HCT116 (cell line): ENCODE measurements at regions not wholly inside any gene's neighbourhood (a gene's known extent, or its start where the extent isn't known, plus 50 kb on each side); places are given as distances from the start of the nearest gene placed in this dataset.

ENCODE experiments used
- ATAC-seq: fragments of 200-7000 bp; cut with Tn5 transposase; 2 replicates; pipeline ENCODE4 v1.9.1; 2020; ENCODE audit warnings: mild to moderate bottlenecking, moderate library complexity
- BruUV-seq: library from RNA; stranded (reverse); fragments of 400-500 nt; replicated peaks from 2 replicates; lab custom pipeline; 2021; lab: Mats Ljungman, UMichigan
- CTCF ChIA-PET: fragments of 300-600 bp; sonication (Branson Sonifier 250); formaldehyde crosslinking; loops from one replicate; lab custom pipeline; 2021; ENCODE audit warnings: antibody characterized with exemption; lab: Charles Lee
- POLR2A ChIA-PET: fragments of 300-600, 350-600 bp; sonication (Branson Sonifier 250); formaldehyde crosslinking; loops from one replicate; lab custom pipeline; 2021; ENCODE audit warnings: antibody characterized with exemption; lab: Charles Lee
- RAD21 ChIA-PET, 2 experiments: fragments of 300-600 bp; sonication (Branson Sonifier 250); formaldehyde crosslinking; loops; one replicate each; lab custom pipeline; 2023; ENCODE audit warnings: low total read pairs in 2 of 2; ENCODE audit not compliant: uncharacterized antibody in 2 of 2, unreplicated experiment in 2 of 2, low non-redundant PET in 1 of 2; lab: Charles Lee
- DNase-seq: peaks from one replicate; pipeline ENCODE4 v3.0.0-alpha.2; 2010; ENCODE audit warnings: low read depth, low spot score
- H2AFZ ChIP-seq: fragments of 200-600 bp; shearing (Covaris generic), sonication (generic); 2 replicates; pipeline ENCODE4 v1.6.1; 2017; ENCODE audit warnings: low read depth, mixed run types, mixed read lengths, antibody characterized with exemption, low read length; ENCODE audit not compliant: poor library complexity, severe bottlenecking
- H3K27ac ChIP-seq: 2 replicates; pipeline ENCODE4 v1.5.1; 2012; ENCODE audit warnings: low read depth, low read length
- H3K27me3 ChIP-seq: fragments of 200-600 bp; sonication (generic); 2 replicates; pipeline ENCODE4 v1.6.1; 2016; ENCODE audit warnings: mixed run types, low read length, mixed read lengths; ENCODE audit not compliant: insufficient read depth
- H3K36me3 ChIP-seq, 2 experiments: fragments of 200-500 bp in 1 of 2; fragments of 200-600 bp in 1 of 2; sonication (Bioruptor generic) in 1 of 2; sonication (generic) in 1 of 2; 2 replicates each; pipeline versions ENCODE4 v1.5.1 to v1.6.1; 2014 to 2016; ENCODE audit warnings: low read length in 2 of 2, inconsistent platforms in 1 of 2, mixed read lengths in 1 of 2, mixed run types in 1 of 2; ENCODE audit not compliant: insufficient read depth in 2 of 2, control insufficient read depth in 1 of 2
- H3K4me1 ChIP-seq, 2 experiments: fragments of 200-600 bp in 1 of 2; sonication (generic) in 1 of 2; 2 replicates each; pipeline versions ENCODE4 v1.5.1 to v1.6.1; 2012 to 2017; ENCODE audit warnings: low read length in 2 of 2, inconsistent platforms in 1 of 2, mild to moderate bottlenecking in 1 of 2, mixed read lengths in 1 of 2, mixed run types in 1 of 2, moderate library complexity in 1 of 2; ENCODE audit not compliant: insufficient read depth in 2 of 2, control insufficient read depth in 1 of 2
- H3K4me2 ChIP-seq: fragments of 200-600 bp; sonication (generic); 2 replicates; pipeline ENCODE4 v1.6.1; 2017; ENCODE audit warnings: mixed run types, low read length, mixed read lengths
- H3K4me3 ChIP-seq, 2 experiments: fragments of 200-600 bp in 1 of 2; sonication (generic) in 1 of 2; replicated peaks in 1 of 2; 2 replicates each; pipeline ENCODE4 v1.5.1; 2011 to 2016; ENCODE audit warnings: low read length in 2 of 2, control low read depth in 1 of 2, low read depth in 1 of 2, mild to moderate bottlenecking in 1 of 2, mixed read lengths in 1 of 2, mixed run types in 1 of 2
- H3K79me2 ChIP-seq: fragments of 200-600 bp; sonication (generic); 2 replicates; pipeline ENCODE4 v1.6.1; 2017; ENCODE audit warnings: mild to moderate bottlenecking, mixed run types, low read length, moderate library complexity, mixed read lengths; ENCODE audit not compliant: insufficient read depth
- H3K9ac ChIP-seq: fragments of 200-600 bp; sonication (generic); 2 replicates; pipeline ENCODE4 v1.6.1; 2016; ENCODE audit warnings: low read length, mixed read lengths
- H3K9me2 ChIP-seq: fragments of 200-600 bp; sonication (generic), shearing (Covaris generic); 2 replicates; pipeline ENCODE4 v1.6.1; 2017; ENCODE audit warnings: mixed run types, mild to moderate bottlenecking, moderate library complexity; ENCODE audit not compliant: insufficient read depth
- H3K9me3 ChIP-seq, 2 experiments: fragments of 200-500 bp in 1 of 2; fragments of 200-600 bp in 1 of 2; sonication (Bioruptor generic) in 1 of 2; sonication (generic) in 1 of 2; 2 replicates each; pipeline ENCODE4 v1.6.1; 2014 to 2017; ENCODE audit warnings: low read length in 2 of 2, mixed read lengths in 2 of 2, inconsistent platforms in 1 of 2, low read depth in 1 of 2, mild to moderate bottlenecking in 1 of 2, mixed run types in 1 of 2, moderate library complexity in 1 of 2; ENCODE audit not compliant: control insufficient read depth in 1 of 2, insufficient read depth in 1 of 2
- H4K20me1 ChIP-seq: fragments of 200-600 bp; sonication (generic), shearing (Covaris generic); 2 replicates; pipeline ENCODE4 v1.6.1; 2017; ENCODE audit warnings: mixed run types, mild to moderate bottlenecking, moderate library complexity; ENCODE audit not compliant: insufficient read depth
- ATF3 ChIP-seq: IDR thresholded peaks from 2 replicates; pipeline ENCODE4 v1.6.1; 2012
- CEBPB ChIP-seq: IDR thresholded peaks from 2 replicates; pipeline ENCODE4 v1.6.1; 2012; ENCODE audit warnings: low read depth
- EGR1 ChIP-seq: IDR thresholded peaks from 2 replicates; pipeline ENCODE4 v1.6.1; 2012; ENCODE audit warnings: low read depth
- EZH2phosphoT487 ChIP-seq: fragments of 200-600 bp; IDR thresholded peaks from 2 replicates; pipeline ENCODE4 v1.6.1; 2018; ENCODE audit warnings: antibody characterized with exemption, borderline replicate concordance
- FOSL1 ChIP-seq: IDR thresholded peaks from 2 replicates; pipeline ENCODE4 v1.6.1; 2012; ENCODE audit warnings: low read depth
- JUND ChIP-seq: IDR thresholded peaks from 2 replicates; pipeline ENCODE4 v1.6.1; 2012
- POLR2A ChIP-seq: IDR thresholded peaks from 2 replicates; pipeline ENCODE4 v1.7.0; 2011; ENCODE audit warnings: borderline replicate concordance; ENCODE audit not compliant: insufficient read depth, insufficient read length; ENCODE audit errors: extremely low read depth
- RAD21 ChIP-seq: IDR thresholded peaks from 2 replicates; pipeline ENCODE4 v1.6.1; 2012; ENCODE audit warnings: low read depth, mild to moderate bottlenecking
- REST ChIP-seq: IDR thresholded peaks from 2 replicates; pipeline ENCODE4 v1.6.1; 2012; ENCODE audit warnings: low read depth
- SP1 ChIP-seq: IDR thresholded peaks from 2 replicates; pipeline ENCODE4 v1.6.1; 2012; ENCODE audit warnings: low read depth
- SRF ChIP-seq: IDR thresholded peaks from 2 replicates; pipeline ENCODE4 v1.6.1; 2012; ENCODE audit warnings: low read depth
- intact Hi-C: fragments of 100-400 bp; cut with micrococcal nuclease; formaldehyde crosslinking; loops from 2 replicates; pipeline ENCODE4 v1.10.0; 2022

- no TSS peak for BruUV-seq
- Histone ChIP-seq H3K4me1 (no peaks in the 10 kb centered on the region), H3K9ac (no peak overlapping the region), H4K20me1 (no peaks in the 10 kb centered on the region), H3K27ac (no peak overlapping the region), H3K9me2 (no peaks in the 10 kb centered on the region), H3K4me2 (no peak overlapping the region), H3K36me3 (no peaks in the 10 kb centered on the region), H2AFZ (no peak overlapping the region), H3K79me2 (no peaks in the 10 kb centered on the region), H3K4me3 (no peak overlapping the region), H3K27me3 (no peaks in the 10 kb centered on the region), H3K9me3 (peaks cover 8 to 31% of the 10 kb centered on the region in 2 experiments; a peak in 2 of 4 replicates)
- POLR2A ChIA-PET, result no interaction called here
- ATAC-seq, result no peak
- no peak for TF ChIP-seq EZH2phosphoT487
- no peak for TF ChIP-seq REST
- no peak for TF ChIP-seq EGR1
- TF ChIP-seq JUND, result no peak
- no peak for TF ChIP-seq SP1
- no peak for TF ChIP-seq POLR2A
- no peak for TF ChIP-seq RAD21
- no peak for TF ChIP-seq SRF
- no peak for TF ChIP-seq ATF3
- TF ChIP-seq CEBPB, result no peak
- TF ChIP-seq FOSL1, result no peak
- RAD21 ChIA-PET, result no interaction called here
- intact Hi-C loops, result no loop called here
- CTCF ChIA-PET, result no interaction called here
- no peak for DNase-seq
Measured at GRCh38 chr20:60420676-60421229, 462.5 kb downstream of the CDH26 start.
